HUDEP-2 (cell line): ENCODE measurements at regions not wholly inside any gene's neighbourhood (a gene's known extent, or its start where the extent isn't known, plus 50 kb on each side); places are given as distances from the start of the nearest gene placed in this dataset.

ENCODE experiments used
- DNase-seq, 76 experiments: peaks; one replicate each; lab custom pipeline; 2025; ENCODE audit not compliant: unreplicated experiment in 76 of 76; lab: John Stamatoyannopoulos, UW

DNA sequence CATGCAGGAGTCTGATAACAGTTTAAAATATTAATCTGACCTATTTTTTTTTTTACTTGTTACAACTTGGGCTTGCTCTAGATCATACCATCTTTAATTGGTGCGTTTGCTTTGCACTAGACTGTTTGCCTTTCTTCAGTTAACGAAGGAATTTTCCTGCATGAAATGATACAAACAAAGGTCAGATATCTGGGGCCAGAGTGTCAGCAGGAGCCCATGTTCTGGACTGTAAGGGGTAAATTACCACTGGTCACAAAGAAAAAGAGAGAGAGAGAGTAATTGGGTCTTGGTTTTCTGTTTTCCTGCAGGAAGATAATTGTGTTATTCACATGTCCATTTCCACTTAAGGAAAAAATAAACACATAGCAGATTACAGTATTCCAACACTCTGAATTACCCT is 399.4 kb upstream of the MARCKS start:
- DNase-seq = no peak

- DNase-seq = no peak
These were observed 398.7 kb upstream of the MARCKS start for GRCh38 chr6:113458368-113459010.

- DNase-seq = no peak
These were observed 395.8 kb upstream of the MARCKS start for GRCh38 chr6:113461153-113461932.

DNA sequence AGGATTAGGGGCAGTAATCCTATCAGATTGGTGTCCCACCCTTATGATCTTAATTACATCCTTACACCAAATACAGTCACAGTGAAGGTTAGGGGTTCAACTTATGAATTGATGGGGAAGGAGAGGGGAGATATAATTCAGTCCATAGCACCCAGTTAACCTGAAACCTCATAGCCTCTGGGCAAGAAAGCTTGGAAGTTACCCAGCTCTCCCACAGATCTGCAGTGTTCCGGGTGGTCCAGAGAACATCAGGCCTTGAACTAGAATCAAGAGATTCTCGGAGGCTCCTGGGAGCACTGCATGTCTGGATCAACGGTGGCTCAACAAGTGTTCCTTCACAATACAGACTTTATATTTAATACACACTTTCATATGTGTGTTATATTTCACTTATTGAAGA is 392.6 kb upstream of the MARCKS start:
- no peak for DNase-seq

DNA sequence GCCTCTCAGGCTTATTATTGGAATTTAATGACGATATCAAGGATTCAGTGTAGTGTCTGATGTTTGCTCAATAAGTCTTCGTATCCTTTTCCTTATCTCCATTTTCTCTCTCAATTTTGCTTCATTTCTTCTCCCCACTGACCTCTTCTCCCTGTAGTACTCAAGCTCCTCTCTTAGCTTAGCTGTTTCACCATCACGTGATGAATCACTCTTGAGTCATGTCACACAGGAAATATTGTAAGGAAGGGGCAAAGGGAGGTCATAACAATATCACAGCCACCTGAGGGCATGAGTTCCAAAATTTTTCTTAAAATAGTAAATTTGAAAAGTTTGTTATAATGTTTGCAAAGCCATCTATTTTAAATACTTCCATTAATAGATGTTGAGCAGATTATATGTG is 392.2 kb upstream of the MARCKS start:
- no peak for DNase-seq

DNA sequence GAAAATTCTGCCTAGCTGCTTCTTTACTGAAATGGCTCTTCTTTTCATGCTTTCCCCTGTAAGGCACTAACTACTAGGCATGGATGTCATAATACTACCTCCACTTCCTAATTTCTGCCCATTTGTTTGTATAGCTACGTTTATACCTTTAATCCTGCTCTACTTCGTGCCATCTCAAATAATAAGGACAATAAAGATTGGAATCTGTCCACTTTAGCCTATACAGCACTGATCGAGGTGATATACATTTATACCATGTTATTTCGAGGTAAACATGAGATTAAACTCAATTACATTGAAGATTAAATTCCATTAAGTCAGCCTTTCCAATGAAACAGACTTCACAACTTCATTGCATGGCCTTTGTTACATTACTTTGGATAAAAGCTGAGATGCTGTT is 390.6 kb upstream of the MARCKS start:
- DNase-seq = no peak

GRCh38 chr6:113475392-113475791 is 381.8 kb upstream of the MARCKS start:
- DNase-seq = no peak

DNA sequence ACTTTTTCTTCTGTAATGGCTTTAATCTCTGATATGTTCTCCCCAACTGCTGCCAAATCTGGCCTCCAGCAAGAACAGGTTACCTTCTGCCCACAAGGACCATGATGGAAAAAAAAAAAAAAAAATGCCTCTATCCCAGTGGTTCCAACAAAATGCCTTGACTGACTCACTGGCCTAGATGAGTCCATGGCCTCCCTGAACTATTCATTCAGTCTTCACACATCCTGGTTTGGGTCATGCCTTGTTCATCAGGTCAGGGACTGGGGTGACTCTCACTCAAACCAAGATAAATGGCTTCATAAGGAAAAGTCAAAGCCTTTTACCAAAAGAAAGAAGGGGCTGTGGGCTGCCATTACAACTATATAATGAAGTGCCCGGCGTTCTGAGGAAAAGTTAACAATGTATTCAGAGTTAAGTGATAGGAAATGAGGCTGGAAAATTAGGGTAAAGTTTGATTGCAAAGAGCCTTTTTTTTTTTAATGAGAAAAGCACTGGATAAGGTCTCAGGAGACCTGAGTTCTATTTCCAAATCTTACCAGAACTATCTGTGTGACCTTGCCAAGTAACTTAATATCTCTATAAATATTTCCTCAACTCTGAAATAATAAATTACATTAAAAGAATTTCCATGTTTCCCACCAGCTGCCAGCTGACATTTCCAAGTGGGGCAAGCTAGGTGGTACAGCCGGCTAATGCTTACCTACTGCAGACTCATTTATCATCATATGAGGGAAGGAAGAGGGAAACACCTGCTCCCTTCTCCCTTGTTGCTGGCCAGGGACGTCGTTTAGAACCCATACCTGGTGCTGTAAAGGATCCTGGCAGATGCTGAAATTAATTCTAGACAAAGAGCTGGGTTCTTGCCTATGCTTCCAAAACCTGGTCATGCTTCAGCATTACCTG is 380.0 kb upstream of the MARCKS start:
- no peak for DNase-seq

DNA sequence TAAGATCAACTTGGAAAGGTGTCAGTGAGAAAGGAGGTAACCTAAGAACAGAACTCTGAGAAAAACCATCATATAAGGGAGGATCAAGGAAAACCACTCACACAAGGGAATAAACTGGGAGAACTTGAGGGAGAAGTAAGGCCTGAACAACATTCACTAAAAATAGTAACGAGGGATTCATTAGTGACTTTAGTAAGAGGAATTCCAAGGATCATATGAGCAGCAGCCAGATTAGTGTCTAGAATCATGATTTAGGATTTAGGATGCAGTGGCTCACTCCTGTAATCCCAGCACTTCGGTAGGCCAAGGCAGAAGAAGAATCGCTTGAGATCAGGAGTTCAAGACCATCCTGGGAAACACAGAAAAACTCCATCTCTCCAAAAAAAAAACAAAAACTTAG is 376.5 kb upstream of the MARCKS start:
- no peak for DNase-seq

GRCh38 chr6:113481458-113481857 is 375.7 kb upstream of the MARCKS start:
- DNase-seq = no peak

DNA sequence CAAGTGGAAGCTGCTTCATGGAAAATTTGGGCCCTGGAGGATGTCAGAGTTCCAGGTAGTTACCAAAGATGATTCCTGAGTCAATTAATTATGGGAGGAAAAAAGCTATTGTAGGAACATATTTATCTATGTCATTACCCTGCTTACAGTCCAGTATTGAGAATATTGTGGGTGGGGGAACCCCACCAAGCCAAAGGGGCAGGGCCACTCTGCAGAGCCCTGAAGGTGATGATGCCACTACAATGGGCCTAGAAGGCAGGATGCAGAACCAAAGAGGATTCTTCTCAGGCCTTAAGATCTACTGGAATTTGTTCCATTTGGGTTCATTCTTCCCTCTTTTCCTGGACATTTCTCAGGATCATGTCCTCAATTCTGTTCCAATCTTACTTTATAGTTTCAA is 375.2 kb upstream of the MARCKS start:
- no peak for DNase-seq

- no peak for DNase-seq
These were observed 374.4 kb upstream of the MARCKS start for GRCh38 chr6:113482771-113483170.

DNA sequence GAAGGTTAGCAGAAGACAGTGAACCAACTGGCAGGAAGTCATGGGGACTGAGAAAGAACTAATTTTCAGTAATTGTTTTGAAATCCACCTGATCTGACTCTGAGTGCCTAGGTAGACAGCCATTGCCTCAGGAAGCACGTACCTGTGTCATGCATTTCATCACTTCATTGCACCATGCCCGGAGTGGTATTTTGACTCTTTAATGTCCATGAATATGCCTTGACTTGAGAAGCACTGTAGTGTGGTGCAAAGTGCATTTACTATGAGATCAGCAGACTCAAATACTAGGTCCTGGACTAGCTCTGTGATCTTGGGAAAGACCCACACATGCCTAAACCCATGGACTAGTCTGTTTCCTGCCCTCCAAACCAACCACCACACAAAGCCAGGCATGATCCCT is 370.9 kb upstream of the MARCKS start:
- no peak for DNase-seq

DNA sequence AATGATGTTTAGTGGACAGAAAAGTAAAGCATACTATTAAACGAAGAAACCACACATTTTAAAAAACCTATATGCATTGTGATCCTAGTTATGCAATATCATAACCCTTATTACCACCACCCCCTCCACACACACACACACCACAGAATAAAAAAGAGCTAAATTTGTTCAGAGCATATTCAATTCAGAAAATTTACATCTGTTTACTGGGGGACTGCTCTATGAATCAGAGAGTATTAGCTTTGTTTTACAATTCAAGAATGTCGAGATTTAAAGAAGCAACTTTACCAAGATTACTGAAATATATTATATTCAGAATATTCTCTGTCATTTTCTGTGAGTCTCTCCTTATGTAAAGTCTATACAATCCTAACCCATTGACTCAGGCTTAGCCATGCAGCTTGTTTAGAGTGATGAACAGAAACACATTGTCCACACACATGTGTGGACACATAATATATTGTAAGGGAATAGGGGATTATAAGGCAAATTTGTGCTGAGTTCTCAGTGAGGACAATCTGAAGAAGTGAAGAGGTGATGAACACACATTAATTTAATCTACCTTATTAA is 369.6 kb upstream of the MARCKS start:
- no peak for DNase-seq

GRCh38 chr6:113488061-113488460 is 369.1 kb upstream of the MARCKS start:
- no peak for DNase-seq

DNA sequence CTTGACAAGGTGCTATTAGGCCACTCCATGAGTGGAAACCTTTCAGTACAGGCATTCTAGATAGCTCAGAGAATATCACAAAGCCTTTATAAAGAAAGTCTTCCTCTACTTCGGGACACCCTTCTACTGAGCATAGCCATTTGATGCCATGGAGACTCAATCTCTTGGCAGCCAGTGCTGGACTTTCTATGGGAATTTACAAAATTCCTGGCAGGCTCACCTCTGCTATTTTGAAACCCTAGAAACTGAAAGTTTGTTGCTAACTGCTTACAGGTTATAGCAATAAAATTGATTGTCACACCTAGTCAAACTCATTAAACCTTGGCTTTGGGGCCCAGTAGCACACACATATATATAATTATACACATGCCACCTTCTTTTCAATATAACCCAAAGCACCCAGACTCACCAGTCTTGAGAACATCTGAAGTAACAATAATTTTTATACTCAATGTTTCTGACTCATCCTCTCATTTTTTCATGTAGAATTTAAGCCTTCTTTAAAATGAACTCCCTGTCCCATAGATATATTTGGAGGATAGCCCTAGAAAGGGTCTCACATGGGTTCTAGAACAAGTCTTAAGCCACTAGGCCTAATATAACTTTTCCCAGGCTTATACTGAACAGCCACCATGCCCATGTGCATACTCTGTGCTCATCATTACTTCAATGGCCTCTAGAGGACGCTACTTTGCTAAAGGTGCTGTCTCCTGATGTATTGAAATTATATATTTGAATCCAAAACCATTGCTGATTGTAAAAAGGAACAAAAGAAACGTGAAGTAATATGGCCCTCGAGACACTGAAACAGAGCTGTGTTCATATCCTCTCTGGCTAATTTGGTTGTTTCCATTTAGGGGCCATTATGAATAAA is 368.1 kb upstream of the MARCKS start:
- no peak for DNase-seq

GRCh38 chr6:113489952-113490746 is 367.0 kb upstream of the MARCKS start:
- no peak for DNase-seq

DNA sequence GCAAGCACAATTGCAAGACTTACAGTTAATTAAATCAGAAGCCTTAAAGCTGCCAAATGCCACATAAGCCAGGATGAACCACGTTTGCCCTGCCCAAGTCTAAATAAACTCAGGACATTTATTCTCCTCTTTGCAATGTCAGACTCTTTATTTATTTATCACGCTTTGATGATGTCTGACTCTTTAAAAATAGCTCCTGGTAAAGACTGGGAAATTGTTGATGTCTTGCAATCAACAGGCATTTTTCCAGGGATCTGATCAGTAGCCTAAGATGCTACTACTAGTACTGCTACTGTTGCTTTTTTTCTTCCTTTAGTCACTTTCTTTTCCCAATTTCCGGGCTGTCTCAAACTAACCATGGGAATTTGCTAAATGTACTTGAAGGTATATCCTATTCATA is 365.8 kb upstream of the MARCKS start:
- DNase-seq = no peak

GRCh38 chr6:113493991-113494390 is 363.2 kb upstream of the MARCKS start:
- no peak for DNase-seq
